ENCODE measurements at regions not wholly inside any gene's neighbourhood (a gene's known extent, or its start where the extent isn't known, plus 50 kb on each side); places are given as distances from the start of the nearest gene placed in this dataset.

GRCh38 chr7:153386556-153386955 is 627.0 kb downstream of the ACTR3B start:
- TF ChIP-seq EZH2 (IDR thresholded peaks at IDR 0.05; ENCODE audit: insufficient read depth, poor library complexity, severe bottlenecking), result no peak
- no peak for TF ChIP-seq EZH2phosphoT487 (IDR thresholded peaks at IDR 0.05; ENCODE audit: insufficient read depth, low read depth)
